H9 (cell line): ENCODE measurements at regions not wholly inside any gene's neighbourhood (a gene's known extent, or its start where the extent isn't known, plus 50 kb on each side); places are given as distances from the start of the nearest gene placed in this dataset.

Experiments
- DNase-seq: peaks from one replicate; pipeline ENCODE4 v3.0.0-alpha.2; 2017
- H2AFZ ChIP-seq: one replicate; pipeline ENCODE4 v1.6.1; 2013; ENCODE audit warnings: mild to moderate bottlenecking, low read length, control low read depth, moderate library complexity
- H2AK5ac ChIP-seq: 2 replicates; pipeline ENCODE4 v1.6.1; 2013; ENCODE audit warnings: low read length, control low read depth, mixed read lengths; ENCODE audit not compliant: insufficient read length
- H2BK120ac ChIP-seq: one replicate; pipeline ENCODE4 v1.6.1; 2013; ENCODE audit warnings: low read depth, mild to moderate bottlenecking, low read length, control low read depth, inconsistent platforms; ENCODE audit not compliant: poor library complexity, severe bottlenecking
- H2BK12ac ChIP-seq: 2 replicates; pipeline ENCODE4 v1.6.1; 2013; ENCODE audit warnings: low read length, control low read depth, mixed read lengths, low read depth; ENCODE audit not compliant: insufficient read length
- H2BK15ac ChIP-seq: 2 replicates; pipeline ENCODE4 v1.6.1; 2013; ENCODE audit warnings: low read depth, low read length, control low read depth
- H2BK20ac ChIP-seq: one replicate; pipeline ENCODE4 v1.6.1; 2013; ENCODE audit warnings: low read depth, mild to moderate bottlenecking, low read length, control low read depth, inconsistent platforms; ENCODE audit not compliant: poor library complexity, severe bottlenecking
- H2BK5ac ChIP-seq: 2 replicates; pipeline ENCODE4 v1.6.1; 2013; ENCODE audit warnings: low read length, control low read depth, mixed read lengths; ENCODE audit not compliant: insufficient read length
- H3K14ac ChIP-seq: 2 replicates; pipeline ENCODE4 v1.6.1; 2013; ENCODE audit warnings: low read length, control low read depth; ENCODE audit not compliant: insufficient read depth
- H3K18ac ChIP-seq: 2 replicates; pipeline ENCODE4 v1.6.1; 2013; ENCODE audit warnings: low read depth, mild to moderate bottlenecking, mixed read lengths, low read length, control low read depth; ENCODE audit not compliant: insufficient read length
- H3K23ac ChIP-seq: 2 replicates; pipeline ENCODE4 v1.6.1; 2013; ENCODE audit warnings: low read length, control low read depth, mixed read lengths, low read depth; ENCODE audit not compliant: insufficient read length
- H3K23me2 ChIP-seq: 2 replicates; pipeline ENCODE4 v1.6.1; 2013; ENCODE audit warnings: low read depth, mild to moderate bottlenecking, mixed read lengths, low read length, control low read depth; ENCODE audit not compliant: insufficient read length, poor library complexity, severe bottlenecking
- H3K27ac ChIP-seq: 2 replicates; pipeline ENCODE4 v1.5.1; 2013; ENCODE audit warnings: low read length, control low read depth, mixed read lengths, low read depth; ENCODE audit not compliant: insufficient read length
- H3K27me3 ChIP-seq: 2 replicates; pipeline ENCODE4 v1.6.1; 2013; ENCODE audit warnings: low read length, control low read depth, inconsistent platforms; ENCODE audit not compliant: insufficient read depth
- H3K4ac ChIP-seq: 2 replicates; pipeline ENCODE4 v1.6.1; 2013; ENCODE audit warnings: low read depth, mild to moderate bottlenecking, control low read depth, inconsistent platforms, low read length, moderate library complexity
- H3K4me1 ChIP-seq: 2 replicates; pipeline ENCODE4 v1.6.1; 2013; ENCODE audit warnings: low read length, control low read depth, inconsistent platforms; ENCODE audit not compliant: insufficient read depth
- H3K4me2 ChIP-seq: 2 replicates; pipeline ENCODE4 v1.6.1; 2013; ENCODE audit warnings: low read length, control low read depth, mixed read lengths; ENCODE audit not compliant: insufficient read length, insufficient read depth
- H3K56ac ChIP-seq: 2 replicates; pipeline ENCODE4 v1.6.1; 2013; ENCODE audit warnings: low read depth, mild to moderate bottlenecking, mixed read lengths, low read length, control low read depth; ENCODE audit not compliant: insufficient read length
- H3K79me1 ChIP-seq: 2 replicates; pipeline ENCODE4 v1.6.1; 2013; ENCODE audit warnings: low read depth, mild to moderate bottlenecking, moderate library complexity, low read length, control low read depth, inconsistent platforms; ENCODE audit not compliant: insufficient read depth, poor library complexity, severe bottlenecking
- H3K79me2 ChIP-seq: 2 replicates; pipeline ENCODE4 v1.6.1; 2013; ENCODE audit warnings: low read length, control low read depth, inconsistent platforms; ENCODE audit not compliant: insufficient read depth
- H3K9ac ChIP-seq: 2 replicates; pipeline ENCODE4 v1.6.1; 2013; ENCODE audit warnings: low read length, control low read depth, mixed read lengths; ENCODE audit not compliant: insufficient read length; ENCODE audit errors: extremely low read depth
- H3K9me3 ChIP-seq: one replicate; pipeline ENCODE4 v1.6.1; 2013; ENCODE audit warnings: low read depth, low read length, inconsistent platforms; ENCODE audit not compliant: control insufficient read depth
- H3T11ph ChIP-seq: one replicate; pipeline ENCODE4 v1.6.1; 2013; ENCODE audit warnings: mild to moderate bottlenecking, low read length, control low read depth, inconsistent platforms
- H4K20me1 ChIP-seq: one replicate; pipeline ENCODE4 v1.6.1; 2013; ENCODE audit not compliant: control insufficient read depth, insufficient read length, insufficient read depth
- H4K5ac ChIP-seq: 2 replicates; pipeline ENCODE4 v1.6.1; 2013; ENCODE audit warnings: low read depth, mild to moderate bottlenecking, mixed read lengths, low read length, control low read depth; ENCODE audit not compliant: insufficient read length
- H4K8ac ChIP-seq: replicated peaks from 2 replicates; pipeline ENCODE4 v1.6.1; 2013; ENCODE audit warnings: low read length, control low read depth, mixed read lengths, low read depth; ENCODE audit not compliant: insufficient read length
- H4K91ac ChIP-seq: 2 replicates; pipeline ENCODE4 v1.6.1; 2013; ENCODE audit warnings: low read depth, mild to moderate bottlenecking, moderate library complexity, mixed read lengths, low read length, control low read depth; ENCODE audit not compliant: insufficient read length
- H3K27ac Mint-ChIP-seq, 3 experiments: 2 replicates in 2 of 3; 3 replicates in 1 of 3; pipeline ENCODE4 v1.8.0; 2020 to 2021; ENCODE audit warnings: mixed read lengths in 3 of 3, mild to moderate bottlenecking in 1 of 3, moderate library complexity in 1 of 3
- H3K27me3 Mint-ChIP-seq: 2 replicates; pipeline ENCODE4 v1.8.0; 2021; ENCODE audit warnings: low read depth, mild to moderate bottlenecking, moderate library complexity, mixed read lengths
- H3K36me3 Mint-ChIP-seq, 3 experiments: 2 replicates in 2 of 3; 3 replicates in 1 of 3; pipeline ENCODE4 v1.8.0; 2020 to 2021; ENCODE audit warnings: low read depth in 3 of 3, mixed read lengths in 3 of 3; ENCODE audit not compliant: insufficient read depth in 1 of 3
- H3K4me1 Mint-ChIP-seq, 2 experiments: 2 replicates each; pipeline ENCODE4 v1.8.0; 2020; ENCODE audit warnings: mixed read lengths in 2 of 2
- H3K4me3 Mint-ChIP-seq, 2 experiments: 2 replicates in 1 of 2; 3 replicates in 1 of 2; pipeline ENCODE4 v1.8.0; 2020 to 2021; ENCODE audit warnings: mild to moderate bottlenecking in 2 of 2, mixed read lengths in 2 of 2, moderate library complexity in 1 of 2
- H3K9me3 Mint-ChIP-seq, 2 experiments: 2 replicates in 1 of 2; 3 replicates in 1 of 2; pipeline ENCODE4 v1.8.0; 2020; ENCODE audit warnings: mild to moderate bottlenecking in 2 of 2, mixed read lengths in 2 of 2, moderate library complexity in 1 of 2
- CTCF ChIP-seq: fragments of 200-600 bp; sonication (generic); conservative IDR thresholded peaks from 3 replicates; pipeline ENCODE4 v1.8.0; 2021; ENCODE audit warnings: antibody characterized with exemption, mild to moderate bottlenecking
- WGBS: extraction: QIAGEN DNeasy Blood & Tissue Kit; methylation state at CpG from one replicate; pipeline ENCODE4 v1.1.7; 2013; ENCODE audit warnings: missing lambda C conversion rate, low lambda C conversion rate, mixed read lengths; ENCODE audit not compliant: insufficient read length; ENCODE audit errors: extremely low coverage; 5-methylcytosine and 5-hydroxymethylcytosine counted together

DNA sequence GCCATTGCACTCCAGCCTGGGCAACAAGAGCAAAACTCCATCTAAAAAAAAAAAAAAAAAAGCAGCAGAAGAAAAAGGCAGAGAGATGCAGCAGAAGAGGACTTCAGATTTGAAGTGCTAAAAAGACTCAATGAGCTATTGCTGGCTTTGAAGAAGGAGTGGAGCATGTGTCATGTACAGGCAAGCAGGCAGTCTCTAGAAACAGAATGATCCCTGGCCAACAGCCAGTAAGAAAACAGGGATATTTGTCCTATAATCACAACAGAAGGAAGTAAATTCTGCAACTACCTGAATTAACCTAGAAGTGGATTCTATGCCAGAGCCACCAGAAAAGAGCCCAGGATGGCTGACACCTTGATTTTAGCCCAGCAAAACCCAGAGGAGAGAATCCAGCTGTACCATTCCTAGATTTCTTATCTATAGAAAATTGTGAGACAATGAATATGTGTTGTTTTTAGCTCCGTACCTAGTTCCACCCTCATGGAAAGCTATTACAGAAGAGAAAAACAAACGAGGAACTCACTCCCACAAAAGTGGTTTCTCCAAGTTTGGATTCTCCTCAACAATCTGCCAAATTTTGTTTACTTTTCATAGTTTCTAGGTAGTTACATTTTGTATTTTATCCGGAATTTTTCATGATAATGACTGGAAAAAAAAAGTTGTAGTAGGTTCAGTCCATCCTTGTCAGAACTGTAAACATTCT is 198.2 kb upstream of the GNAI1 start:
- Histone ChIP-seq H3K23me2 (no peaks in the 10 kb centered on the region), H3K18ac (no peak overlapping the region), H2BK15ac (no peak overlapping the region), H3K4me1 (no peaks in the 10 kb centered on the region), H4K5ac (no peak overlapping the region), H3K27me3 (no peaks in the 10 kb centered on the region), H3K23ac (no peak overlapping the region), H3K4ac (no peak overlapping the region), H2BK120ac (no peak overlapping the region), H3K9me3 (no peaks in the 10 kb centered on the region), H3K56ac (no peak overlapping the region), H2AFZ (no peak overlapping the region), H4K20me1 (no peaks in the 10 kb centered on the region), H2AK5ac (no peak overlapping the region), H3K79me2 (no peaks in the 10 kb centered on the region), H3K9ac (no peak overlapping the region), H3K27ac (no peak overlapping the region), H4K91ac (no peak overlapping the region), H2BK12ac (no peak overlapping the region), H4K8ac (no peak overlapping the region), H3K79me1 (no peaks in the 10 kb centered on the region), H3K14ac (no peak overlapping the region), H2BK5ac (no peak overlapping the region), H3K4me2 (no peak overlapping the region), H3T11ph (no peak overlapping the region), H2BK20ac (no peak overlapping the region)
- Mint-ChIP-seq H3K27me3 (no peaks in the 10 kb centered on the region), H3K27ac (no peak overlapping the region), H3K4me3 (no peak overlapping the region), H3K36me3 (no peaks in the 10 kb centered on the region), H3K9me3 (no peaks in the 10 kb centered on the region), H3K4me1 (no peaks in the 10 kb centered on the region)
- no peak for DNase-seq
- no CpG with 5 or more reads among the region's 3 CpGs for whole genome bisulfite sequencing
- no peak for TF ChIP-seq CTCF
